Parathyroid adenoma (tissue), 2 donors: ENCODE measurements at regions not wholly inside any gene's neighbourhood (a gene's known extent, or its start where the extent isn't known, plus 50 kb on each side); places are given as distances from the start of the nearest gene placed in this dataset.

Experiments
- H2AFZ ChIP-seq: fragments of 300-600 bp; sonication (generic); one replicate; pipeline ENCODE4 v1.7.0; 2017; ENCODE audit warnings: antibody characterized with exemption, mild to moderate bottlenecking
- H3K27ac ChIP-seq: fragments of 300-600 bp; sonication (generic); one replicate; pipeline ENCODE4 v1.7.0; 2017
- H3K27me3 ChIP-seq: fragments of 300-600 bp; sonication (generic); one replicate; pipeline ENCODE4 v1.7.0; 2017; ENCODE audit warnings: low read length; ENCODE audit not compliant: control insufficient read depth, insufficient read depth
- H3K36me3 ChIP-seq: fragments of 300-600 bp; sonication (generic); one replicate; pipeline ENCODE4 v1.7.0; 2017; ENCODE audit warnings: low read length; ENCODE audit not compliant: control insufficient read depth, insufficient read depth
- H3K4me1 ChIP-seq: fragments of 300-600 bp; sonication (generic); one replicate; pipeline ENCODE4 v1.7.0; 2017; ENCODE audit warnings: control low read depth
- H3K4me2 ChIP-seq: fragments of 300-600 bp; sonication (generic); one replicate; pipeline ENCODE4 v1.7.0; 2017; ENCODE audit warnings: low read length
- H3K4me3 ChIP-seq: fragments of 300-600 bp; sonication (generic); one replicate; pipeline ENCODE4 v1.7.0; 2017; ENCODE audit warnings: low read depth, low read length
- H3K79me2 ChIP-seq: fragments of 300-600 bp; sonication (generic); one replicate; pipeline ENCODE4 v1.7.0; 2017; ENCODE audit warnings: control low read depth
- H3K9ac ChIP-seq: fragments of 300-600 bp; sonication (generic); one replicate; pipeline ENCODE4 v1.7.0; 2017; ENCODE audit warnings: mild to moderate bottlenecking
- H3K9me3 ChIP-seq: fragments of 300-600 bp; sonication (generic); one replicate; pipeline ENCODE4 v1.7.0; 2017; ENCODE audit warnings: low read length; ENCODE audit not compliant: control insufficient read depth
- TF ChIP-seq, protein P1 (sequence below): fragments of 300-600 bp; sonication (generic); IDR thresholded peaks from one replicate; pipeline ENCODE4 v1.7.0; 2017; ENCODE audit warnings: antibody characterized with exemption, mild to moderate bottlenecking
- donor health status: primary hyperparathyroidism.

GRCh38 chr3:59381282-59381681, 331.5 kb upstream of the CFAP20DC start:
- H2AFZ ChIP-seq = no peak overlapping the region
- TF ChIP-seq, protein P1, sequence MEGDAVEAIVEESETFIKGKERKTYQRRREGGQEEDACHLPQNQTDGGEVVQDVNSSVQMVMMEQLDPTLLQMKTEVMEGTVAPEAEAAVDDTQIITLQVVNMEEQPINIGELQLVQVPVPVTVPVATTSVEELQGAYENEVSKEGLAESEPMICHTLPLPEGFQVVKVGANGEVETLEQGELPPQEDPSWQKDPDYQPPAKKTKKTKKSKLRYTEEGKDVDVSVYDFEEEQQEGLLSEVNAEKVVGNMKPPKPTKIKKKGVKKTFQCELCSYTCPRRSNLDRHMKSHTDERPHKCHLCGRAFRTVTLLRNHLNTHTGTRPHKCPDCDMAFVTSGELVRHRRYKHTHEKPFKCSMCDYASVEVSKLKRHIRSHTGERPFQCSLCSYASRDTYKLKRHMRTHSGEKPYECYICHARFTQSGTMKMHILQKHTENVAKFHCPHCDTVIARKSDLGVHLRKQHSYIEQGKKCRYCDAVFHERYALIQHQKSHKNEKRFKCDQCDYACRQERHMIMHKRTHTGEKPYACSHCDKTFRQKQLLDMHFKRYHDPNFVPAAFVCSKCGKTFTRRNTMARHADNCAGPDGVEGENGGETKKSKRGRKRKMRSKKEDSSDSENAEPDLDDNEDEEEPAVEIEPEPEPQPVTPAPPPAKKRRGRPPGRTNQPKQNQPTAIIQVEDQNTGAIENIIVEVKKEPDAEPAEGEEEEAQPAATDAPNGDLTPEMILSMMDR = no peak
- H3K9ac ChIP-seq = no peak overlapping the region
- H3K4me2 ChIP-seq = no peak overlapping the region
- no peak overlapping the region for H3K4me3 ChIP-seq
- H3K9me3 ChIP-seq = no peaks in the 10 kb centered on the region
- H3K4me1 ChIP-seq = no peaks in the 10 kb centered on the region
- H3K79me2 ChIP-seq = no peaks in the 10 kb centered on the region
- no peak overlapping the region for H3K27ac ChIP-seq
- no peaks in the 10 kb centered on the region for H3K36me3 ChIP-seq
- H3K27me3 ChIP-seq = no peaks in the 10 kb centered on the region

DNA sequence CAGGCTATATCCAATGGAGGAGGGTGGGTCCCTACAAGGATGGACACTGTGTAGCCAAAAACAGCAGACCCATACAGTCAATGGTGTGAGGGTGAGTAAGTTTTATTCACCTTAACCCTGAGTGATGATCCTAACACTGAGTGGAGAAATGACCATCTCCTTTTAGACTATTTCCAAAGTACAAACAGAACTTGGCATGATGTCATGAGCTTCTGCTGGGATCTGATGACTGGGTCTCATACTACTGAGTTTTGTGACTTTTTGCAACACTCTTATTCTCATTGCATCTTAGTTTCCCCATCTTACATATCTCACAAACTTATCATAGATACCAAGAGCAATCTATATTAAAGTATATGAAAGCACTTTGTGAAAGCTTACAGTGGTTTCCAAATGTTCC, 330.3 kb upstream of the CFAP20DC start:
- Histone ChIP-seq H3K27me3 (no peaks in the 10 kb centered on the region), H3K27ac (no peak overlapping the region), H3K9me3 (no peaks in the 10 kb centered on the region), H2AFZ (no peak overlapping the region), H3K79me2 (no peaks in the 10 kb centered on the region), H3K36me3 (no peaks in the 10 kb centered on the region), H3K4me3 (no peak overlapping the region), H3K4me2 (no peak overlapping the region), H3K9ac (no peak overlapping the region), H3K4me1 (no peaks in the 10 kb centered on the region)
- TF ChIP-seq, protein P1 = no peak

- TF ChIP-seq, protein P1 = no peak
- Histone ChIP-seq H3K9me3 (no peaks in the 10 kb centered on the region), H3K27ac (no peak overlapping the region), H3K36me3 (no peaks in the 10 kb centered on the region), H2AFZ (no peak overlapping the region), H3K27me3 (no peaks in the 10 kb centered on the region), H3K4me2 (no peak overlapping the region), H3K9ac (no peak overlapping the region), H3K4me3 (no peak overlapping the region), H3K79me2 (no peaks in the 10 kb centered on the region), H3K4me1 (peaks cover 4% of the 10 kb centered on the region)
Measured at GRCh38 chr3:59374818-59375211, 325.0 kb upstream of the CFAP20DC start.

GRCh38 chr3:59374091-59374817, 324.4 kb upstream of the CFAP20DC start:
- Histone ChIP-seq H2AFZ (no peak overlapping the region), H3K9me3 (no peaks in the 10 kb centered on the region), H3K4me1 (peaks cover 4% of the 10 kb centered on the region), H3K27me3 (no peaks in the 10 kb centered on the region), H3K4me2 (no peak overlapping the region), H3K36me3 (no peaks in the 10 kb centered on the region), H3K79me2 (no peaks in the 10 kb centered on the region), H3K9ac (no peak overlapping the region), H3K27ac (no peak overlapping the region), H3K4me3 (no peak overlapping the region)
- TF ChIP-seq, protein P1 = no peak

DNA sequence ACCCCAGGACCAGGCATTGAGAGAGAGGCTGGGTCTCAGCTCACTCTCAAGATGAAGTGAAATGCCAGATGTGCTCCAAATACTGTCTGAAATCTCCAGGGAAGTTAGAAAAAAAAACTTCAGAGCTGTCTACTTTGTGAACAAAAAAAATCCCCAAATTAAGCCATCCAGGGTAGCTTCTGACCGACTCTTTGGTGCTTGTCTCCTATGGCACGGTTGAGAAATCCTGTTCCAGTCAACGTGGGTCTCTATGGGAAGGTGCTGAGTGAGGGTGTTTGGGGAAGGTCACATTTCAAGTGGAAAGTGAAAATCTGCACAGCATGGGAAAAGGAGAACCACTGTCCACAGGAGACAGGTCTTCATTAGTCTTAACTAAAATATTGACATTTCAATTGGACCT, 322.5 kb upstream of the CFAP20DC start:
- Histone ChIP-seq H3K4me2 (no peak overlapping the region), H3K9ac (no peak overlapping the region), H3K27me3 (no peaks in the 10 kb centered on the region), H3K4me3 (no peak overlapping the region), H3K79me2 (no peaks in the 10 kb centered on the region), H2AFZ (no peak overlapping the region), H3K4me1 (peaks cover 4% of the 10 kb centered on the region), H3K27ac (peak overlapping the region; percentile 5), H3K36me3 (no peaks in the 10 kb centered on the region), H3K9me3 (no peaks in the 10 kb centered on the region)
- TF ChIP-seq, protein P1 = no peak
